Effector memory CD8-positive, alpha-beta T cell (primary cell): ENCODE measurements at regions not wholly inside any gene's neighbourhood (a gene's known extent, or its start where the extent isn't known, plus 50 kb on each side); places are given as distances from the start of the nearest gene placed in this dataset.

Experiments used
- ATAC-seq: fragments of 150-1000 bp; cut with Tn5 transposase; replicated peaks from 2 replicates; pipeline ENCODE4 v1.10.0; 2021; ENCODE audit warnings: mild to moderate bottlenecking, moderate library complexity
- DNase-seq, 3 experiments: peaks; one replicate each; pipeline ENCODE4 v3.0.0; 2021
- H3K27ac Mint-ChIP-seq, 2 donors: one replicate each; pipeline ENCODE4 v1.8.0; 2022; ENCODE audit warnings: mild to moderate bottlenecking in 2 of 2, mixed read lengths in 2 of 2, moderate library complexity in 2 of 2
- H3K27me3 Mint-ChIP-seq, 2 donors: one replicate each; pipeline ENCODE4 v1.8.0; 2022; ENCODE audit warnings: mixed read lengths in 2 of 2
- H3K36me3 Mint-ChIP-seq: one replicate; pipeline ENCODE4 v1.8.0; 2022; ENCODE audit warnings: mild to moderate bottlenecking, moderate library complexity, mixed read lengths; ENCODE audit not compliant: insufficient read depth
- H3K4me1 Mint-ChIP-seq, 2 donors: one replicate each; pipeline ENCODE4 v1.8.0; 2022; ENCODE audit warnings: low read depth in 2 of 2, mixed read lengths in 2 of 2
- H3K4me3 Mint-ChIP-seq, 2 donors: one replicate each; pipeline ENCODE4 v1.8.0; 2022; ENCODE audit warnings: mild to moderate bottlenecking in 2 of 2, mixed read lengths in 2 of 2, moderate library complexity in 2 of 2
- H3K9me3 Mint-ChIP-seq, 2 donors: one replicate each; pipeline ENCODE4 v1.8.0; 2022; ENCODE audit warnings: mixed read lengths in 2 of 2

DNA sequence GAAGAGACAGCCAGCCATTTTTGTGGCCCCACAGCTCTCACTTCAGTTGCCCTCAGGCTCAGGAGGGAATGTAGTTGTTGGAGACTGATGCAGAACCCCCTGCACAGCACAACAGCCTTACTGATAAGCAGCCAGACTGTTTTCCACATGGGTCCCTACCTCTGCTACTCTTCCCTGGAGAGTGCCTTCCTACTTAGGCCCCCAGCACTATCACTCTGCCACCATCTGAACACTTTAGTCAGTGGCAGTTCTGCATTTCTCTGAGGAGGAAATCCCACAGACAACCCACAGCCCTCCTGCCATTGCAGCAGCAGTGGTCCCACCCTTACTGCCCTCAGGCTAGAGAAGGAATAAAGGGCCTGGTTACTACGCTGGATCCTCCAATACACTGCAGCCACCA is 61.8 kb upstream of the PTPRD start:
- Mint-ChIP-seq H3K27me3 (no peaks in the 10 kb centered on the region), H3K9me3 (peaks cover 8 to 30% of the 10 kb centered on the region in 2 donors), H3K4me1 (no peaks in the 10 kb centered on the region), H3K4me3 (no peak overlapping the region), H3K27ac (no peak overlapping the region), H3K36me3 (no peaks in the 10 kb centered on the region)
- no peak for ATAC-seq
- DNase-seq: no peak

DNA sequence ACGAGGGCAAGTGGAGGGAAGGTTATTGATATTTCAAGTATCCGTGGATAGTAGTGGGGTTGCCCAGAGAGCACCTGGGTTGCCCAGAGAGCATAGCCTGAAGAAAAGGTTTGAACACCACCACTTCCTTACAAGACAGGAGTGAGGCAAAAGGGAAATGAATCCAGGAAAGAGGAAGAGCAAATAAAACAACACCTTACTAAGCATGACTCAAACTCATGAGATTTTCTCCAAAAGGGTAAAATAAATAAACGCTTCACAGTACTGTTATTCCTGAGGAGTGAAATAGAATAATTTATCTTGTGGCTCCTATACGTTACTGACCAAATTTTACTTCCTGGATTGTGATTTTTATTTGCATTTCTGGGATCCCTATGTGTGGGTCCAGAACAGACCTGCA is 65.2 kb upstream of the PTPRD start:
- ATAC-seq (no peak), DNase-seq (no peak)
- no peaks in the 10 kb centered on the region for H3K4me1 Mint-ChIP-seq
- H3K4me3 Mint-ChIP-seq: no peak overlapping the region
- H3K27ac Mint-ChIP-seq: no peak overlapping the region
- H3K27me3 Mint-ChIP-seq: no peaks in the 10 kb centered on the region
- H3K36me3 Mint-ChIP-seq: no peaks in the 10 kb centered on the region
- H3K9me3 Mint-ChIP-seq: peaks cover 15 to 33% of the 10 kb centered on the region in 2 donors

DNA sequence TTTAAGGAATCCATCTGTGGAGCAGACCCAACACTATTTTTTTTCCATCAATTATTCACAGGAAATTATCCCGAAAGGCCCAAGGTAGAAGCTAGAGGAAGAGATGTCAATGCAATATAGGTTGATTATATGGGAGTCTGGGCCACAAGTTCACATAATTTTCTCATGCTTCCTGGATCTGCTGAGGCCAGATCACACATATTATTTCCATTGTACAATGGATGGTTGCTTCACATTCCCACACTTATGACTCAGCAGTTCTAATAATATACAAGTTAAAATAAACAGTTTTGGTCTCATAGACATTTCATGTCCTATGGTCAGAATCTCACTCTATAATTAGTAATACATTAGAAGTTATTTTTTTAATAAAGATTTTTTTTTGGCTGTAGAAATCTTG is 66.0 kb upstream of the PTPRD start:
- no peak for ATAC-seq
- Mint-ChIP-seq H3K36me3 (no peaks in the 10 kb centered on the region), H3K4me3 (no peak overlapping the region), H3K27me3 (no peaks in the 10 kb centered on the region), H3K27ac (no peak overlapping the region), H3K9me3 (peaks cover 12 to 25% of the 10 kb centered on the region in 2 donors), H3K4me1 (no peaks in the 10 kb centered on the region)
- no peak for DNase-seq

DNA sequence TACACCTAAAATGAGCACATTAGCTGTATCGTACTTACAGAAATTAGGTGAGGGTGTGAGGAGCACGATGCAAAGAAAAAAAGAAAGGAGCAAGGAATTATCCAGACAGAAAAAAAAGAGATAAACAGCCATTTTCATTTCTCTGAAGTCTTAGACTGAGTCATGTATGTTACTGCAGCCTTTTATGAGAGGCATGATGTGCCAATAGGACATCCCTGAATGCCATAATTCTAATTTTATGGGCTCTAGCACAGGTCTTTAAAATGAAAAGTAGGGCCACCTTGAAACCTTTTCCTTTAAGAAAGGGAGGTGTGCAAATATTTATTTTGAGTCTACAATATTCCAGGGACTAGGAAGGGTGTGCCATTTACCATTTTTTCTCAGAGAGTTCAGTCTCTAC is 74.1 kb upstream of the PTPRD start:
- Mint-ChIP-seq H3K4me1 (no peaks in the 10 kb centered on the region), H3K4me3 (no peak overlapping the region), H3K27me3 (no peaks in the 10 kb centered on the region), H3K9me3 (peaks cover 19 to 27% of the 10 kb centered on the region in 2 donors), H3K27ac (no peak overlapping the region), H3K36me3 (no peaks in the 10 kb centered on the region)
- ATAC-seq: no peak
- no peak for DNase-seq

DNA sequence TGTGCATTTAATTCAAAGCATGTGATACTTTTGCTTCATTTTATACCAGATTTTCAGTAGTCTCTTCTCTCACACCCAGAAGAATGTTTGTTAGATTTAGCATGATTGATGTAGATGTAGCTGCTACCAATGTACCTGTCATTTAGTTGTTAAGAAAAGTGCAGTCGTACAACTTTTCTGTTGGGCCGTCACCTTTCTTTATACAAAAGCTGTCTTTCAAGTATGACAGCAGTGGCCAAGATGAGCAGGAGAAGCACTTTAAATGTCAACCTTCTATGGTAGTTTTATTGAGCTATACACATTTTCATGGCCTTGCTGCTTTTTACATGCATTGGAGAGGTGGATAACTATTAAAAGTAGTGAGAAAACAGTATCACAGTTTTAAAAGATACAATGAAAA is 77.7 kb upstream of the PTPRD start:
- Mint-ChIP-seq H3K4me3 (no peak overlapping the region), H3K4me1 (no peaks in the 10 kb centered on the region), H3K9me3 (peaks cover 13 to 34% of the 10 kb centered on the region in 2 donors), H3K27ac (no peak overlapping the region), H3K27me3 (no peaks in the 10 kb centered on the region), H3K36me3 (no peaks in the 10 kb centered on the region)
- DNase-seq (no peak), ATAC-seq (no peak)

DNA sequence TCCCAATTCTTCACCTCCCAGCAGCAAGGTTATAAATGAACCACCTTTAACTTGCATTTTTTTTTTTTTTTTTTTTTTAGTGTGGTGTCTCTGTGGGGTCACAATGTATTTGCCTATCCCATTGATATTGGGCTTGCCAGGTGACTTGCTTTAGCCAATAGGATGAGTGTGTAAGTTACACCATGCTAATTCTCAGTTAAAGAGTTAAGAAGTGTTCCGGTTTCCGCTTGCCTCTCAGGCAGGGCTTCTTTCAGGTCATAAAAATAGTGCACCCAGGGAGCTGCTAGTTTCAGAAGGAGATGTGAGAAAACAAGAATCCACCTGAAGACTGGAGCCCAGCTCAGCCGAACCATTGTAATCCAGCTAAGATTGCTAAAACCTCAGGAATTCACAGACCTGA is 84.2 kb upstream of the PTPRD start:
- no peaks in the 10 kb centered on the region for H3K36me3 Mint-ChIP-seq

DNA sequence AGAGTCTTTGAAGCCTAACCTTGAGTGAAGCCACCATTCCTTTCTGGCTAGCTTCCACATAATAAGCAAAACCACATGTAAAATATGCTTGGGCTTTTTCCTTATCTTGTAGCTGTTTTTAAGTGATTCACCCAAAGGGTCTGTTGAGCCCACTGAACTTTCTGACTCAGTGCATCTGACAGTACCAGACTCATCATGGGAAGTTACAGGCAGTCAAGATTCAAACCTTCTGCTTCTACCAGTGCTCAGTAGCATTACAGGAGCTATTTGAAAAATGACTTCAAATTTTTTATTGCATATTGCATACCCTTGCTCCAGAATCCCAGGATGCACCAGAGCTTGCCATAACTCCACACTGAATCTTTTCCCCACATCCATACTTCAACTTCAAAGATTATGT is 87.5 kb upstream of the PTPRD start:
- ATAC-seq (no peak), DNase-seq (no peak)
- no peak overlapping the region for H3K4me3 Mint-ChIP-seq
- no peaks in the 10 kb centered on the region for H3K4me1 Mint-ChIP-seq
- H3K36me3 Mint-ChIP-seq: no peaks in the 10 kb centered on the region
- H3K27ac Mint-ChIP-seq: no peak overlapping the region
- H3K27me3 Mint-ChIP-seq: no peaks in the 10 kb centered on the region
- peaks cover 11 to 13% of the 10 kb centered on the region in 2 donors for H3K9me3 Mint-ChIP-seq

More for the DNA sequence above, 84.2 kb upstream of the PTPRD start:
- Mint-ChIP-seq H3K4me1 (no peaks in the 10 kb centered on the region), H3K27me3 (no peaks in the 10 kb centered on the region), H3K27ac (no peak overlapping the region), H3K9me3 (peaks cover 8 to 9% of the 10 kb centered on the region in 2 donors), H3K4me3 (no peak overlapping the region)
- ATAC-seq (no peak), DNase-seq (no peak)

DNA sequence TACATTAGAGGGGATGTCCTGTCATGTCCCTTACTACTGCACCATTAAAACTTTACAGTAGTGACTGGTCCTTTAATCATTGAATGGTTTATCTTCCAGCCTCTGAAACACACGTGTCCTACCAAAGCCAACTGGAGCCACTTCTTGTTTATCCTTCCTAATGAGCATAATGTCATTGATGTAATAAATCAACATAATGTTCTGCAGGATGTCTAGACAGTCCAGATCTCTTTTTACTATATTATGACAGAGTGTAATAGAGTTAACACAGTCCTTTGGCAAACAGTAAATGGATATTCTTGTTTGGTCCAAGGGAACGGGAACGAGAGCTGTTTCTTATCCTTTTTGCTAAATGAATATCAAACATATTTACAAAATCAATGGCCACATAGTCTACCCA is 88.1 kb upstream of the PTPRD start:
- DNase-seq (no peak), ATAC-seq (no peak)
- no peak overlapping the region for H3K4me3 Mint-ChIP-seq
- no peaks in the 10 kb centered on the region for H3K36me3 Mint-ChIP-seq
- no peak overlapping the region for H3K27ac Mint-ChIP-seq
- peaks cover 11 to 13% of the 10 kb centered on the region in 2 donors for H3K9me3 Mint-ChIP-seq
- H3K4me1 Mint-ChIP-seq: no peaks in the 10 kb centered on the region
- H3K27me3 Mint-ChIP-seq: no peaks in the 10 kb centered on the region

DNA sequence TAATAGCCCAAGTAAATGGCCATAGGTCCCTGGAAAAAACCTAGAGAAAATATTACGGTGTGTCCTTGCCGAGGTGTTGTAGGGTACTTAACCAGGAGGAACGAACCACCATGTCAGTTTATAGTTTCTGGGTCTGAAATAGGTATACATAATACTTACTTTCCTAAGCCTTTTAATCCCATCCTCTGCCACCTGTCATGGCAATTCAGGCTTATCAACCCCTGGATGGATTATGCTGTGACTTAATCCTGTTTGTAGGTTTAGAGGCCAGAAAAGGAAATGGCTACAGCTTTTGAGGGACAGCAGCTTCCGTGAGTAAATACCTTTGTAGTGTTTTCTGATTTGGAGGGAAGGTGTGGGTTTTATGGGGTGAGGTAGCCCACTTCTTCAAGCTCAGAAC is 89.1 kb upstream of the PTPRD start:
- Mint-ChIP-seq H3K27ac (no peak overlapping the region), H3K4me1 (no peaks in the 10 kb centered on the region), H3K27me3 (no peaks in the 10 kb centered on the region), H3K4me3 (no peak overlapping the region), H3K9me3 (peaks cover 11 to 13% of the 10 kb centered on the region in 2 donors), H3K36me3 (no peaks in the 10 kb centered on the region)
- ATAC-seq (no peak), DNase-seq (no peak)

DNA sequence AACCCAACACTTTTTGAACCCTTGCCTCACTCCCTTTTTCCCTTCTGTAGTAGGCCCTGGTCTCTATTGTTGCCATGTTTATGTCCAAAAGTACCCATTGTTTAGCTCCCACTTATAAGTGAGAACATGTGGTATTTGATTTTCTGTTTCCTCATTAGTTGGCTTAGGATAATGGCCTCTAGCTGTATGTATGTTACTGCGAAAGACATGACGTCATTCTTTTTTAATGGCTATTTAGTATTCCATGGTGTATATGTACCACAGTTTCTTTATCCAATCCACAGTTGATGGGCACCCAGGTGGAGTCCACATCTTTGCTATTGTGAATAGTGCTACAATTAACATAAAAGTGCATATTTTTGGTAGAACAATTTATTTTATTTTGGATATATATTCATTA is 90.3 kb upstream of the PTPRD start:
- H3K27me3 Mint-ChIP-seq: no peaks in the 10 kb centered on the region
- no peak for ATAC-seq

DNA sequence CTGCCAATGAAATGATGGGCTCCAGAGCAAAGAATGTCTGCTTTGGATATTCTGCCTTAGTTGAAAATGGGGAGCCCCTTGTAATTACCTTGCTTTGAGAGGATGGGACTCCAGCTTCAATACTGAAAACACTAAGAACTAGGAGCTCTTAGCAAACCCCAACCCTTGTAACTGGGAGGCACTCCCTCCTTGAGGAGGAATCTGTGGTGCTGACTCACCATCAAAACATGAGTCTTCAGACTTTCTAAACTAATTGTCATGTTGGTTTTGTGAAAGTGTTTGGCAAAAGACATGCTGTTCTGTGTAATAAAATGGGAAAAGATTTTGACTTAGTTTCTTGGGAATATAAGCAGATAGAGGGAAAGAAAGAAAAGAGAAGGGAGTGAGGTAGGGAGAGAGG is 91.9 kb upstream of the PTPRD start:
- ATAC-seq: no peak
- H3K27me3 Mint-ChIP-seq: no peaks in the 10 kb centered on the region
- no peaks in the 10 kb centered on the region for H3K36me3 Mint-ChIP-seq
- H3K4me3 Mint-ChIP-seq: no peak overlapping the region
- H3K4me1 Mint-ChIP-seq: no peaks in the 10 kb centered on the region
- no peak for DNase-seq
- H3K27ac Mint-ChIP-seq: no peak overlapping the region
- H3K9me3 Mint-ChIP-seq: peaks cover 9 to 13% of the 10 kb centered on the region in 2 donors

More for the DNA sequence above, 90.3 kb upstream of the PTPRD start:
- H3K9me3 Mint-ChIP-seq: peaks cover 10 to 13% of the 10 kb centered on the region in 2 donors
- DNase-seq: no peak
- no peaks in the 10 kb centered on the region for H3K4me1 Mint-ChIP-seq
- H3K27ac Mint-ChIP-seq: no peak overlapping the region
- no peak overlapping the region for H3K4me3 Mint-ChIP-seq
- H3K36me3 Mint-ChIP-seq: no peaks in the 10 kb centered on the region

DNA sequence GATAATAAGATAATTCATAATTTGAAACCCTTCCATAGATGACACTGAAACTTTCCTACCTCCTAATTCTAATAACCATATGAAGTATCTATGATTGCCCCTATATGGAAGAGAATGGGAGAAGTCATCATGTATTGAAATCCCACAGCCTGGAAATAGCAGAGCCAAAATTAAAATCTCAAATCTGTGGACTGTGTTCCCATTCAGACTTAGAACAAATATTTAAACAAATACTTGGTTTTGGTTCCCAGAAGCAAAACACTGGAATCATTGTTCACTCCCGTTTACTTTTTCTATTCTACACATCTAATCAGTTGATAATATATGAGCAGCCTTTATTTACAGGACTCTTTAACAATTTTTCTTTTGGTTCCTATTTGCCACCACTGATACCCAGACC is 92.6 kb upstream of the PTPRD start:
- no peak for ATAC-seq
- H3K9me3 Mint-ChIP-seq: peaks cover 9 to 13% of the 10 kb centered on the region in 2 donors
- no peaks in the 10 kb centered on the region for H3K36me3 Mint-ChIP-seq

DNA sequence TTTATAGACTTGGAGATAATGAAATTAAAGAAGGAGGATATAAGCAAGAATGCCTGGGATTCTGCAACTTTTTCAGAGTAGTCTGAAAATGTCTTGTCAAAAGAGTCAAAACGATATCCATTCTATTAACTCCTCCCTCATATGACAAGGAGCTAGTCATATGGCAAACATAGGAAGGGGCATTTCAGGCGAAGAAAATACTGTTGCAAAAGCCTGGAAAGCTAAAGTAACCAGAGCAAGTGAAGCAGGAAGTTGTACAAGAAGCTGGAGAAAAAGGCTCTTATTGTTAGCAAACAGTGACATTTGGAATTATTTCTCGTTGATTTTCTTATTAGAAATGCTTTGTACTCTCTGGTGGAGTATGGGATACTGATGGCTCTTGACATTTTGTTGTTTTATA is 94.0 kb upstream of the PTPRD start:
- Mint-ChIP-seq H3K36me3 (no peaks in the 10 kb centered on the region), H3K4me1 (no peaks in the 10 kb centered on the region), H3K27ac (no peak overlapping the region), H3K4me3 (no peak overlapping the region), H3K9me3 (peaks cover 5 to 13% of the 10 kb centered on the region in 2 donors), H3K27me3 (no peaks in the 10 kb centered on the region)
- DNase-seq (no peak), ATAC-seq (no peak)

More for the DNA sequence above, 92.6 kb upstream of the PTPRD start:
- H3K27ac Mint-ChIP-seq: no peak overlapping the region
- no peak overlapping the region for H3K4me3 Mint-ChIP-seq
- no peaks in the 10 kb centered on the region for H3K4me1 Mint-ChIP-seq
- no peak for DNase-seq
- no peaks in the 10 kb centered on the region for H3K27me3 Mint-ChIP-seq

DNA sequence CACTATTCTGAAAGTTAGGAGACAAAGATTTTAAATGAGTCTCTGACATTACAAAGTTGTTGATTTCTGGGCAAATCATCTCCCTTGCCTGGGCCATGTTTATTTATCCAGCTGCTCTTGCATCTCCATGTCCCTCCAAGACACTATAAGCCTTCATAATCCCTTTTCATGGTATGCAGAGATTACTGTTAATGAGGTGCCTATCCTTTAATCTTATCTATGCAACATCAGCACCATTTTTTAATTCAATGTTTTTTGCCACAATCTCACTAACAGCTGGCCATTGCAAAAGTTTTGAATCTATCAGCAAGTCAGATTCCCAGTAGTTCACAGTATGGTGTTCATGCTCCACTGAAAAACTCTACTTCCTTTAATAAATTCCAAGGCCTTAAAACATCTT is 108.5 kb upstream of the PTPRD start:
- ATAC-seq: no peak

DNA sequence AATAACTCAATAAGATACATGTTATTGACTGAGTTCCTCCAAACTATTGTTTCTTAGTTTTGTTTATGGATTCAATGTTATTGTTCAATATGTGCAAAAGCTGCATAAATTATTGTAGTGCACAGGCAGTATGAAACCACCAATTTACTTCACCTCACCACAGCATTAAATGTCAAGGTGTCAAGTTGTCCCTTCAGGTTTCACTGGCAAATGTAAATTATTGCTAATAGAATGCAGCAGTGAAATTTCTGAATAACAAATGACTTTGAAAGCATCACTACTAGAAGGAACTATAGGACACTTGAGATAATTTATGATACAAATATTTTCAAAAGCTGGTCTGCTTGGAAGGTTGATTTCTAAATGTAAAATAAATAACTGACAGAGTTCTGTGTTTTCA is 116.4 kb upstream of the PTPRD start:
- H3K9me3 Mint-ChIP-seq: peaks cover 7 to 15% of the 10 kb centered on the region in 2 donors
- no peak overlapping the region for H3K4me3 Mint-ChIP-seq
- no peak for ATAC-seq

More for the DNA sequence above, 108.5 kb upstream of the PTPRD start:
- peaks cover 7 to 14% of the 10 kb centered on the region in 2 donors for H3K9me3 Mint-ChIP-seq
- H3K27ac Mint-ChIP-seq: no peak overlapping the region
- DNase-seq: no peak
- H3K4me1 Mint-ChIP-seq: no peaks in the 10 kb centered on the region
- no peaks in the 10 kb centered on the region for H3K27me3 Mint-ChIP-seq
- no peaks in the 10 kb centered on the region for H3K36me3 Mint-ChIP-seq
- no peak overlapping the region for H3K4me3 Mint-ChIP-seq

More for the DNA sequence above, 116.4 kb upstream of the PTPRD start:
- Mint-ChIP-seq H3K36me3 (no peaks in the 10 kb centered on the region), H3K4me1 (no peaks in the 10 kb centered on the region), H3K27me3 (no peaks in the 10 kb centered on the region), H3K27ac (no peak overlapping the region)
- DNase-seq: no peak
